HL-60 (cell line): ENCODE measurements at regions not wholly inside any gene's neighbourhood (a gene's known extent, or its start where the extent isn't known, plus 50 kb on each side); places are given as distances from the start of the nearest gene placed in this dataset.

Experiments
- CTCF ChIP-seq: IDR thresholded peaks from one replicate; pipeline ENCODE4 v1.5.1; 2011; ENCODE audit warnings: low read length, control low read depth, inconsistent platforms; ENCODE audit not compliant: insufficient read depth
- POLR2AphosphoS5 ChIP-seq: IDR thresholded peaks from 2 replicates; pipeline ENCODE4 v1.6.1; 2012; ENCODE audit warnings: low read depth
- REST ChIP-seq: IDR thresholded peaks from 2 replicates; pipeline ENCODE4 v1.6.1; 2012; ENCODE audit warnings: low read depth; ENCODE audit not compliant: insufficient replicate concordance

DNA sequence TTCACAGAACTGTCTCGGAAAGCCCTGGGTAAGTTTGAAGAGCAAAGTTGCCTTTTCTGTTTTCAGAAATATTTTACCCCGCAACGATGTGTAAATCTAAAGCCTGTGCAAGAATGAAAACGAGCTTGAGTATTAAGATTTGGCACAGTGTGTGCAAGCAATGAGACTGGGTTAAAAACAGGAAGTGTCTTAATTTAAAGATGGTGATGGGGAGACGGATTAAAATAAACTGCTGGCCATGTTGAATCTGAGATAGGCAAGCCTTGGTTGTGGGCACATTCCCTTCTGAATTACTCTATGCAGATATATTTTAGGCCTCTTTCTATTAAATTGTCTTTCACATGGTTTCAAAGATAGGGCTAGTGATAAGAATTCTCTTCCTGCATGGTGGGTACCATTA, 294.2 kb upstream of the DMRT1 start:
- TF ChIP-seq CTCF (no peak), POLR2AphosphoS5 (no peak), REST (no peak)
